ENCODE measurements at regions not wholly inside any gene's neighbourhood (a gene's known extent, or its start where the extent isn't known, plus 50 kb on each side); places are given as distances from the start of the nearest gene placed in this dataset.
"Not testable (repeated sequence)": the region's sequence is repeated elsewhere in the genome, so short reads cannot be mapped to it uniquely, and the experiment has no call there.

- DNase-seq, result no peak
These were observed 57.1 kb downstream of the GRIN2B start for GRCh38 chr12:13924286-13924685.

GRCh38 chr12:13918897-13919296, 62.5 kb downstream of the GRIN2B start:
- DNase-seq, result no peak

- DNase-seq, result no peak
These were observed 66.3 kb downstream of the GRIN2B start for GRCh38 chr12:13915096-13915495.

GRCh38 chr12:13913371-13913770, 68.0 kb downstream of the GRIN2B start:
- no peak for DNase-seq

GRCh38 chr12:13911756-13912554, 69.4 kb downstream of the GRIN2B start:
- DNase-seq, result no peak

GRCh38 chr12:13905794-13906193, 75.6 kb downstream of the GRIN2B start:
- no peak for DNase-seq

- DNase-seq, result no peak
These were observed 80.7 kb downstream of the GRIN2B start for GRCh38 chr12:13900718-13901117.

GRCh38 chr12:13898387-13898786, 83.0 kb downstream of the GRIN2B start:
- not testable (repeated sequence) for DNase-seq

GRCh38 chr12:13897811-13898210, 83.6 kb downstream of the GRIN2B start:
- DNase-seq, result no peak

GRCh38 chr12:13896063-13896626, 85.3 kb downstream of the GRIN2B start:
- no peak for DNase-seq

GRCh38 chr12:13891902-13892301, 89.5 kb downstream of the GRIN2B start:
- DNase-seq, result no peak

GRCh38 chr12:13890943-13891342, 90.5 kb downstream of the GRIN2B start:
- no peak for DNase-seq

GRCh38 chr12:13887779-13888388, 93.5 kb downstream of the GRIN2B start:
- no peak for DNase-seq

GRCh38 chr12:13882176-13882575, 99.2 kb downstream of the GRIN2B start:
- DNase-seq, result no peak

GRCh38 chr12:13880613-13881012, 100.8 kb downstream of the GRIN2B start:
- DNase-seq, result no peak

- no peak for DNase-seq
These were observed 105.7 kb downstream of the GRIN2B start for GRCh38 chr12:13875744-13876143.

- DNase-seq, result no peak
These were observed 111.1 kb downstream of the GRIN2B start for GRCh38 chr12:13870255-13870654.

- peak; percentile 28 for DNase-seq
These were observed 117.2 kb downstream of the GRIN2B start for GRCh38 chr12:13864081-13864673.

- DNase-seq, result no peak
These were observed 123.7 kb downstream of the GRIN2B start for GRCh38 chr12:13857750-13858149.

- no peak for DNase-seq
These were observed 127.9 kb downstream of the GRIN2B start for GRCh38 chr12:13853471-13853870.

GRCh38 chr12:13851828-13852227, 129.6 kb downstream of the GRIN2B start:
- DNase-seq, result no peak

GRCh38 chr12:13849456-13849855, 131.9 kb downstream of the GRIN2B start:
- DNase-seq, result no peak

- DNase-seq, result no peak
These were observed 137.6 kb downstream of the GRIN2B start for GRCh38 chr12:13843841-13844240.

GRCh38 chr12:13841358-13841757, 140.0 kb downstream of the GRIN2B start:
- no peak for DNase-seq
